ENCODE measurements at regions not wholly inside any gene's neighbourhood (a gene's known extent, or its start where the extent isn't known, plus 50 kb on each side); places are given as distances from the start of the nearest gene placed in this dataset.

- peaks cover 29% of the 10 kb centered on the region for H3K27me3 ChIP-seq (ENCODE audit: insufficient read depth, low read length, poor library complexity)
- no peaks in the 10 kb centered on the region for H3K36me3 ChIP-seq (ENCODE audit: insufficient read depth, low read length)
- no peak overlapping the region for H3K4me2 ChIP-seq (ENCODE audit: insufficient read depth, low read length)
- DNase-seq = no peak
- 0 out of 2 replicates have a peak, but pooled peaks cover 1% of the 10 kb centered on the region for H4K20me1 ChIP-seq (ENCODE audit: insufficient read depth, low read length)
- no peak for ATAC-seq (ENCODE audit: insufficient read depth, low read depth)
- H3K4me1 ChIP-seq (ENCODE audit: insufficient read depth, low read length) = no peaks in the 10 kb centered on the region
- H3K27ac ChIP-seq (ENCODE audit: low read length) = no peak overlapping the region
- no peaks in the 10 kb centered on the region for H3K79me2 ChIP-seq (ENCODE audit: insufficient read depth, low read length)
- H3K9ac ChIP-seq (ENCODE audit: low read depth, low read length) = no peak overlapping the region
- TF ChIP-seq CTCF (IDR thresholded peaks at IDR 0.05; ENCODE audit: borderline replicate concordance, extremely low read depth, low read length, poor library complexity, severe bottlenecking) = no peak
- no peak for TF ChIP-seq EZH2 (IDR thresholded peaks at IDR 0.05; ENCODE audit: borderline replicate concordance, low read depth, low read length, severe bottlenecking)
- no peak overlapping the region for H2AFZ ChIP-seq (ENCODE audit: low read depth, low read length)
- H3K9me3 ChIP-seq (ENCODE audit: insufficient read depth, low read length, severe bottlenecking) = no peaks in the 10 kb centered on the region
- H3K4me3 ChIP-seq (ENCODE audit: low read depth in 1 of 2, low read length in 2 of 2) = no peak overlapping the region
These were observed 329.3 kb upstream of the NR5A2 start for GRCh38 chr1:199698222-199698621.

GRCh38 chr1:199700551-199700950, 327.0 kb upstream of the NR5A2 start:
- Histone ChIP-seq H2AFZ (ENCODE audit: low read depth, low read length) (no peak overlapping the region), H3K9me3 (ENCODE audit: insufficient read depth, low read length, severe bottlenecking) (no peaks in the 10 kb centered on the region), H3K4me1 (ENCODE audit: insufficient read depth, low read length) (no peaks in the 10 kb centered on the region), H3K79me2 (ENCODE audit: insufficient read depth, low read length) (no peaks in the 10 kb centered on the region), H3K4me2 (ENCODE audit: insufficient read depth, low read length) (no peak overlapping the region), H4K20me1 (ENCODE audit: insufficient read depth, low read length) (no peaks in the 10 kb centered on the region), H3K27ac (ENCODE audit: low read length) (no peak overlapping the region), H3K9ac (ENCODE audit: low read depth, low read length) (no peak overlapping the region), H3K36me3 (ENCODE audit: insufficient read depth, low read length) (no peaks in the 10 kb centered on the region), H3K27me3 (ENCODE audit: insufficient read depth, low read length, poor library complexity) (peaks cover 17% of the 10 kb centered on the region), H3K4me3 (ENCODE audit: low read depth in 1 of 2, low read length in 2 of 2) (no peak overlapping the region)
- TF ChIP-seq EZH2 (IDR thresholded peaks at IDR 0.05; ENCODE audit: borderline replicate concordance, low read depth, low read length, severe bottlenecking) = no peak
- TF ChIP-seq CTCF (IDR thresholded peaks at IDR 0.05; ENCODE audit: borderline replicate concordance, extremely low read depth, low read length, poor library complexity, severe bottlenecking) = no peak
- DNase-seq (no peak), ATAC-seq (ENCODE audit: insufficient read depth, low read depth) (no peak)

- H3K9me3 ChIP-seq (ENCODE audit: insufficient read depth, low read length, severe bottlenecking) = no peaks in the 10 kb centered on the region
- H3K27ac ChIP-seq (ENCODE audit: low read length) = no peak overlapping the region
- no peaks in the 10 kb centered on the region for H3K4me1 ChIP-seq (ENCODE audit: insufficient read depth, low read length)
- ATAC-seq (ENCODE audit: insufficient read depth, low read depth) = no peak
- no peak for DNase-seq
- H3K4me3 ChIP-seq (ENCODE audit: low read depth in 1 of 2, low read length in 2 of 2) = no peak overlapping the region
- H3K4me2 ChIP-seq (ENCODE audit: insufficient read depth, low read length) = no peak overlapping the region
- TF ChIP-seq CTCF (IDR thresholded peaks at IDR 0.05; ENCODE audit: borderline replicate concordance, extremely low read depth, low read length, poor library complexity, severe bottlenecking) = no peak
- no peak for TF ChIP-seq EZH2 (IDR thresholded peaks at IDR 0.05; ENCODE audit: borderline replicate concordance, low read depth, low read length, severe bottlenecking)
- H2AFZ ChIP-seq (ENCODE audit: low read depth, low read length) = no peak overlapping the region
- H3K79me2 ChIP-seq (ENCODE audit: insufficient read depth, low read length) = no peaks in the 10 kb centered on the region
- peaks cover 19% of the 10 kb centered on the region for H3K27me3 ChIP-seq (ENCODE audit: insufficient read depth, low read length, poor library complexity)
- H3K9ac ChIP-seq (ENCODE audit: low read depth, low read length) = no peak overlapping the region
- H4K20me1 ChIP-seq (ENCODE audit: insufficient read depth, low read length) = no peaks in the 10 kb centered on the region
- H3K36me3 ChIP-seq (ENCODE audit: insufficient read depth, low read length) = no peaks in the 10 kb centered on the region
These were observed 325.8 kb upstream of the NR5A2 start for GRCh38 chr1:199701726-199702125.

GRCh38 chr1:199704231-199704630, 323.3 kb upstream of the NR5A2 start:
- no peaks in the 10 kb centered on the region for H3K36me3 ChIP-seq (ENCODE audit: insufficient read depth, low read length)
- no peak overlapping the region for H3K27ac ChIP-seq (ENCODE audit: low read length)
- no peak overlapping the region for H3K4me2 ChIP-seq (ENCODE audit: insufficient read depth, low read length)
- no peak overlapping the region for H3K9ac ChIP-seq (ENCODE audit: low read depth, low read length)
- no peak overlapping the region for H2AFZ ChIP-seq (ENCODE audit: low read depth, low read length)
- DNase-seq = no peak
- H3K27me3 ChIP-seq (ENCODE audit: insufficient read depth, low read length, poor library complexity) = peaks cover 16% of the 10 kb centered on the region
- H3K4me3 ChIP-seq (ENCODE audit: low read depth in 1 of 2, low read length in 2 of 2) = no peak overlapping the region
- no peaks in the 10 kb centered on the region for H3K79me2 ChIP-seq (ENCODE audit: insufficient read depth, low read length)
- no peak for ATAC-seq (ENCODE audit: insufficient read depth, low read depth)
- no peaks in the 10 kb centered on the region for H3K4me1 ChIP-seq (ENCODE audit: insufficient read depth, low read length)
- no peaks in the 10 kb centered on the region for H3K9me3 ChIP-seq (ENCODE audit: insufficient read depth, low read length, severe bottlenecking)
- TF ChIP-seq EZH2 (IDR thresholded peaks at IDR 0.05; ENCODE audit: borderline replicate concordance, low read depth, low read length, severe bottlenecking) = no peak
- TF ChIP-seq CTCF (IDR thresholded peaks at IDR 0.05; ENCODE audit: borderline replicate concordance, extremely low read depth, low read length, poor library complexity, severe bottlenecking) = no peak
- no peaks in the 10 kb centered on the region for H4K20me1 ChIP-seq (ENCODE audit: insufficient read depth, low read length)

All from DND-41 (cell line).